H9 (cell line): ENCODE measurements at regions not wholly inside any gene's neighbourhood (a gene's known extent, or its start where the extent isn't known, plus 50 kb on each side); places are given as distances from the start of the nearest gene placed in this dataset.

Source experiments
- DNase-seq: peaks from one replicate; pipeline ENCODE4 v3.0.0-alpha.2; 2017
- H2AFZ ChIP-seq: one replicate; pipeline ENCODE4 v1.6.1; 2013; ENCODE audit warnings: mild to moderate bottlenecking, low read length, control low read depth, moderate library complexity
- H2AK5ac ChIP-seq: 2 replicates; pipeline ENCODE4 v1.6.1; 2013; ENCODE audit warnings: low read length, control low read depth, mixed read lengths; ENCODE audit not compliant: insufficient read length
- H2BK120ac ChIP-seq: one replicate; pipeline ENCODE4 v1.6.1; 2013; ENCODE audit warnings: low read depth, mild to moderate bottlenecking, low read length, control low read depth, inconsistent platforms; ENCODE audit not compliant: poor library complexity, severe bottlenecking
- H2BK12ac ChIP-seq: 2 replicates; pipeline ENCODE4 v1.6.1; 2013; ENCODE audit warnings: low read length, control low read depth, mixed read lengths, low read depth; ENCODE audit not compliant: insufficient read length
- H2BK15ac ChIP-seq: 2 replicates; pipeline ENCODE4 v1.6.1; 2013; ENCODE audit warnings: low read depth, low read length, control low read depth
- H2BK20ac ChIP-seq: one replicate; pipeline ENCODE4 v1.6.1; 2013; ENCODE audit warnings: low read depth, mild to moderate bottlenecking, low read length, control low read depth, inconsistent platforms; ENCODE audit not compliant: poor library complexity, severe bottlenecking
- H2BK5ac ChIP-seq: 2 replicates; pipeline ENCODE4 v1.6.1; 2013; ENCODE audit warnings: low read length, control low read depth, mixed read lengths; ENCODE audit not compliant: insufficient read length
- H3K14ac ChIP-seq: 2 replicates; pipeline ENCODE4 v1.6.1; 2013; ENCODE audit warnings: low read length, control low read depth; ENCODE audit not compliant: insufficient read depth
- H3K18ac ChIP-seq: 2 replicates; pipeline ENCODE4 v1.6.1; 2013; ENCODE audit warnings: low read depth, mild to moderate bottlenecking, mixed read lengths, low read length, control low read depth; ENCODE audit not compliant: insufficient read length
- H3K23ac ChIP-seq: 2 replicates; pipeline ENCODE4 v1.6.1; 2013; ENCODE audit warnings: low read length, control low read depth, mixed read lengths, low read depth; ENCODE audit not compliant: insufficient read length
- H3K23me2 ChIP-seq: 2 replicates; pipeline ENCODE4 v1.6.1; 2013; ENCODE audit warnings: low read depth, mild to moderate bottlenecking, mixed read lengths, low read length, control low read depth; ENCODE audit not compliant: insufficient read length, poor library complexity, severe bottlenecking
- H3K27ac ChIP-seq: 2 replicates; pipeline ENCODE4 v1.5.1; 2013; ENCODE audit warnings: low read length, control low read depth, mixed read lengths, low read depth; ENCODE audit not compliant: insufficient read length
- H3K27me3 ChIP-seq: 2 replicates; pipeline ENCODE4 v1.6.1; 2013; ENCODE audit warnings: low read length, control low read depth, inconsistent platforms; ENCODE audit not compliant: insufficient read depth
- H3K4ac ChIP-seq: 2 replicates; pipeline ENCODE4 v1.6.1; 2013; ENCODE audit warnings: low read depth, mild to moderate bottlenecking, control low read depth, inconsistent platforms, low read length, moderate library complexity
- H3K4me1 ChIP-seq: 2 replicates; pipeline ENCODE4 v1.6.1; 2013; ENCODE audit warnings: low read length, control low read depth, inconsistent platforms; ENCODE audit not compliant: insufficient read depth
- H3K4me2 ChIP-seq: 2 replicates; pipeline ENCODE4 v1.6.1; 2013; ENCODE audit warnings: low read length, control low read depth, mixed read lengths; ENCODE audit not compliant: insufficient read length, insufficient read depth
- H3K56ac ChIP-seq: 2 replicates; pipeline ENCODE4 v1.6.1; 2013; ENCODE audit warnings: low read depth, mild to moderate bottlenecking, mixed read lengths, low read length, control low read depth; ENCODE audit not compliant: insufficient read length
- H3K79me1 ChIP-seq: 2 replicates; pipeline ENCODE4 v1.6.1; 2013; ENCODE audit warnings: low read depth, mild to moderate bottlenecking, moderate library complexity, low read length, control low read depth, inconsistent platforms; ENCODE audit not compliant: insufficient read depth, poor library complexity, severe bottlenecking
- H3K79me2 ChIP-seq: 2 replicates; pipeline ENCODE4 v1.6.1; 2013; ENCODE audit warnings: low read length, control low read depth, inconsistent platforms; ENCODE audit not compliant: insufficient read depth
- H3K9ac ChIP-seq: 2 replicates; pipeline ENCODE4 v1.6.1; 2013; ENCODE audit warnings: low read length, control low read depth, mixed read lengths; ENCODE audit not compliant: insufficient read length; ENCODE audit errors: extremely low read depth
- H3K9me3 ChIP-seq: one replicate; pipeline ENCODE4 v1.6.1; 2013; ENCODE audit warnings: low read depth, low read length, inconsistent platforms; ENCODE audit not compliant: control insufficient read depth
- H3T11ph ChIP-seq: one replicate; pipeline ENCODE4 v1.6.1; 2013; ENCODE audit warnings: mild to moderate bottlenecking, low read length, control low read depth, inconsistent platforms
- H4K20me1 ChIP-seq: one replicate; pipeline ENCODE4 v1.6.1; 2013; ENCODE audit not compliant: control insufficient read depth, insufficient read length, insufficient read depth
- H4K5ac ChIP-seq: 2 replicates; pipeline ENCODE4 v1.6.1; 2013; ENCODE audit warnings: low read depth, mild to moderate bottlenecking, mixed read lengths, low read length, control low read depth; ENCODE audit not compliant: insufficient read length
- H4K8ac ChIP-seq: replicated peaks from 2 replicates; pipeline ENCODE4 v1.6.1; 2013; ENCODE audit warnings: low read length, control low read depth, mixed read lengths, low read depth; ENCODE audit not compliant: insufficient read length
- H4K91ac ChIP-seq: 2 replicates; pipeline ENCODE4 v1.6.1; 2013; ENCODE audit warnings: low read depth, mild to moderate bottlenecking, moderate library complexity, mixed read lengths, low read length, control low read depth; ENCODE audit not compliant: insufficient read length
- H3K27ac Mint-ChIP-seq, 3 experiments: 2 replicates in 2 of 3; 3 replicates in 1 of 3; pipeline ENCODE4 v1.8.0; 2020 to 2021; ENCODE audit warnings: mixed read lengths in 3 of 3, mild to moderate bottlenecking in 1 of 3, moderate library complexity in 1 of 3
- H3K27me3 Mint-ChIP-seq: 2 replicates; pipeline ENCODE4 v1.8.0; 2021; ENCODE audit warnings: low read depth, mild to moderate bottlenecking, moderate library complexity, mixed read lengths
- H3K36me3 Mint-ChIP-seq, 3 experiments: 2 replicates in 2 of 3; 3 replicates in 1 of 3; pipeline ENCODE4 v1.8.0; 2020 to 2021; ENCODE audit warnings: low read depth in 3 of 3, mixed read lengths in 3 of 3; ENCODE audit not compliant: insufficient read depth in 1 of 3
- H3K4me1 Mint-ChIP-seq, 2 experiments: 2 replicates each; pipeline ENCODE4 v1.8.0; 2020; ENCODE audit warnings: mixed read lengths in 2 of 2
- H3K4me3 Mint-ChIP-seq, 2 experiments: 2 replicates in 1 of 2; 3 replicates in 1 of 2; pipeline ENCODE4 v1.8.0; 2020 to 2021; ENCODE audit warnings: mild to moderate bottlenecking in 2 of 2, mixed read lengths in 2 of 2, moderate library complexity in 1 of 2
- H3K9me3 Mint-ChIP-seq, 2 experiments: 2 replicates in 1 of 2; 3 replicates in 1 of 2; pipeline ENCODE4 v1.8.0; 2020; ENCODE audit warnings: mild to moderate bottlenecking in 2 of 2, mixed read lengths in 2 of 2, moderate library complexity in 1 of 2
- WGBS: extraction: QIAGEN DNeasy Blood & Tissue Kit; methylation state at CpG from one replicate; pipeline ENCODE4 v1.1.7; 2013; ENCODE audit warnings: missing lambda C conversion rate, low lambda C conversion rate, mixed read lengths; ENCODE audit not compliant: insufficient read length; ENCODE audit errors: extremely low coverage; 5-methylcytosine and 5-hydroxymethylcytosine counted together
- TF ChIP-seq, protein P1 (sequence below): fragments of 200-600 bp; sonication (generic); conservative IDR thresholded peaks from 3 replicates; pipeline ENCODE4 v1.8.0; 2021; ENCODE audit warnings: antibody characterized with exemption, mild to moderate bottlenecking

- peaks cover 22 to 30% of the 10 kb centered on the region in 2 experiments for H3K9me3 Mint-ChIP-seq
- Histone ChIP-seq H3K9ac (no peak overlapping the region), H2BK20ac (no peak overlapping the region), H3K18ac (no peak overlapping the region), H2BK5ac (no peak overlapping the region), H3K79me2 (no peaks in the 10 kb centered on the region), H3K4ac (no peak overlapping the region), H2AFZ (no peak overlapping the region), H3T11ph (no peak overlapping the region), H3K27me3 (no peaks in the 10 kb centered on the region), H3K23me2 (no peaks in the 10 kb centered on the region), H2BK12ac (no peak overlapping the region), H3K23ac (no peak overlapping the region), H3K56ac (no peak overlapping the region), H3K9me3 (peaks cover 6% of the 10 kb centered on the region), H3K4me1 (no peaks in the 10 kb centered on the region), H2AK5ac (no peak overlapping the region), H3K79me1 (no peaks in the 10 kb centered on the region), H3K27ac (no peak overlapping the region), H3K14ac (no peak overlapping the region), H2BK15ac (no peak overlapping the region), H4K20me1 (no peaks in the 10 kb centered on the region), H3K4me2 (no peak overlapping the region), H4K91ac (no peak overlapping the region), H4K5ac (no peak overlapping the region), H4K8ac (no peak overlapping the region), H2BK120ac (no peak overlapping the region)
- H3K4me3 Mint-ChIP-seq: no peak overlapping the region
- no peak for DNase-seq
- H3K4me1 Mint-ChIP-seq: peaks cover 0 to 2% of the 10 kb centered on the region in 2 experiments; a peak in 1 of 4 replicates
- peaks cover 14 to 27% (median 14%) of the 10 kb centered on the region in 3 experiments for H3K36me3 Mint-ChIP-seq
- H3K27me3 Mint-ChIP-seq: peaks cover 23% of the 10 kb centered on the region
- TF ChIP-seq, protein P1, sequence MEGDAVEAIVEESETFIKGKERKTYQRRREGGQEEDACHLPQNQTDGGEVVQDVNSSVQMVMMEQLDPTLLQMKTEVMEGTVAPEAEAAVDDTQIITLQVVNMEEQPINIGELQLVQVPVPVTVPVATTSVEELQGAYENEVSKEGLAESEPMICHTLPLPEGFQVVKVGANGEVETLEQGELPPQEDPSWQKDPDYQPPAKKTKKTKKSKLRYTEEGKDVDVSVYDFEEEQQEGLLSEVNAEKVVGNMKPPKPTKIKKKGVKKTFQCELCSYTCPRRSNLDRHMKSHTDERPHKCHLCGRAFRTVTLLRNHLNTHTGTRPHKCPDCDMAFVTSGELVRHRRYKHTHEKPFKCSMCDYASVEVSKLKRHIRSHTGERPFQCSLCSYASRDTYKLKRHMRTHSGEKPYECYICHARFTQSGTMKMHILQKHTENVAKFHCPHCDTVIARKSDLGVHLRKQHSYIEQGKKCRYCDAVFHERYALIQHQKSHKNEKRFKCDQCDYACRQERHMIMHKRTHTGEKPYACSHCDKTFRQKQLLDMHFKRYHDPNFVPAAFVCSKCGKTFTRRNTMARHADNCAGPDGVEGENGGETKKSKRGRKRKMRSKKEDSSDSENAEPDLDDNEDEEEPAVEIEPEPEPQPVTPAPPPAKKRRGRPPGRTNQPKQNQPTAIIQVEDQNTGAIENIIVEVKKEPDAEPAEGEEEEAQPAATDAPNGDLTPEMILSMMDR: no peak
- WGBS: no CpG with 5 or more reads among the region's 6 CpGs
- no peak overlapping the region for H3K27ac Mint-ChIP-seq
These were observed 66.1 kb upstream of the PDZD8 start for GRCh38 chr10:117441361-117441760.
